Cardiac muscle cell (in vitro differentiated cells and primary cell): ENCODE measurements at regions not wholly inside any gene's neighbourhood (a gene's known extent, or its start where the extent isn't known, plus 50 kb on each side); places are given as distances from the start of the nearest gene placed in this dataset.

Source experiments
- DNase-seq, 2 donors: peaks; one replicate each; pipeline versions ENCODE4 v3.0.0 to v3.0.0-alpha.2; 2010 to 2017; ENCODE audit warnings: low read depth in 1 of 2, low spot score in 1 of 2
- H3K27ac ChIP-seq: fragments of 200-600 bp; sonication (generic); 2 replicates; pipeline ENCODE4 v1.5.1; 2016
- H3K27me3 ChIP-seq: fragments of 200-600 bp; sonication (generic); 2 replicates; pipeline ENCODE4 v1.6.0; 2016; ENCODE audit warnings: control low read depth
- H3K36me3 ChIP-seq: fragments of 200-600 bp; sonication (generic); 2 replicates; pipeline ENCODE4 v1.5.1; 2016; ENCODE audit warnings: control low read depth
- H3K4me1 ChIP-seq: fragments of 200-600 bp; sonication (generic); 2 replicates; pipeline ENCODE4 v1.8.1; 2017; ENCODE audit warnings: low read depth, mild to moderate bottlenecking, mixed run types
- H3K4me3 ChIP-seq: fragments of 200-600 bp; sonication (generic); 2 replicates; pipeline ENCODE4 v1.5.1; 2016; ENCODE audit warnings: mild to moderate bottlenecking
- H3K9me3 ChIP-seq: fragments of 200-600 bp; sonication (generic); 2 replicates; pipeline ENCODE4 v1.5.1; 2017; ENCODE audit warnings: low read depth, mild to moderate bottlenecking, control low read depth
- TF ChIP-seq, protein P1 (sequence below): IDR thresholded peaks from 2 replicates; pipeline ENCODE4 v1.5.1; 2012; ENCODE audit warnings: low read depth, mild to moderate bottlenecking, low read length

DNA sequence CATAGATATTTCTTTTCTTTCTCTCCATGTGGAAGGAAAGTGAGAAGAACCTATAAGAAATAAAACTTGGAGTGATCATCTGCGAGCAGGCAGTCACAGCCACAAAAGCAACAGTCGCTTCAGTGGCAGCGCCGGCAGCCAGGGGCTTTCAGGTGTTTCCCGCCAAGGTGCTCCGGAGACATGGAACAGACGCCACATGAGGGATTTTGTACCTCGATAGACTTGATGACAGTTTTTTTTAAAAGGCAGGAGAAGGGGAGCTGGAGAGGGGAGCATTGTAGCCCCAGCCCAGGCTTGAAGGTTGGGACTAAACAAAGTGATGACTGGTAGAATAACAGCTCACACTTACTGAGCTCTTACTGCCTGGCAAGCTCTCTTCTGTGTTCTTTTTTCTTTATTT is 471.4 kb upstream of the B3GAT1 start:
- no peaks in the 10 kb centered on the region for H3K9me3 ChIP-seq
- no peaks in the 10 kb centered on the region for H3K27me3 ChIP-seq
- TF ChIP-seq, protein P1, sequence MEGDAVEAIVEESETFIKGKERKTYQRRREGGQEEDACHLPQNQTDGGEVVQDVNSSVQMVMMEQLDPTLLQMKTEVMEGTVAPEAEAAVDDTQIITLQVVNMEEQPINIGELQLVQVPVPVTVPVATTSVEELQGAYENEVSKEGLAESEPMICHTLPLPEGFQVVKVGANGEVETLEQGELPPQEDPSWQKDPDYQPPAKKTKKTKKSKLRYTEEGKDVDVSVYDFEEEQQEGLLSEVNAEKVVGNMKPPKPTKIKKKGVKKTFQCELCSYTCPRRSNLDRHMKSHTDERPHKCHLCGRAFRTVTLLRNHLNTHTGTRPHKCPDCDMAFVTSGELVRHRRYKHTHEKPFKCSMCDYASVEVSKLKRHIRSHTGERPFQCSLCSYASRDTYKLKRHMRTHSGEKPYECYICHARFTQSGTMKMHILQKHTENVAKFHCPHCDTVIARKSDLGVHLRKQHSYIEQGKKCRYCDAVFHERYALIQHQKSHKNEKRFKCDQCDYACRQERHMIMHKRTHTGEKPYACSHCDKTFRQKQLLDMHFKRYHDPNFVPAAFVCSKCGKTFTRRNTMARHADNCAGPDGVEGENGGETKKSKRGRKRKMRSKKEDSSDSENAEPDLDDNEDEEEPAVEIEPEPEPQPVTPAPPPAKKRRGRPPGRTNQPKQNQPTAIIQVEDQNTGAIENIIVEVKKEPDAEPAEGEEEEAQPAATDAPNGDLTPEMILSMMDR, result no peak
- no peak overlapping the region for H3K4me3 ChIP-seq
- no peak overlapping the region for H3K27ac ChIP-seq
- no peak for DNase-seq
- no peaks in the 10 kb centered on the region for H3K4me1 ChIP-seq
- no peaks in the 10 kb centered on the region for H3K36me3 ChIP-seq

DNA sequence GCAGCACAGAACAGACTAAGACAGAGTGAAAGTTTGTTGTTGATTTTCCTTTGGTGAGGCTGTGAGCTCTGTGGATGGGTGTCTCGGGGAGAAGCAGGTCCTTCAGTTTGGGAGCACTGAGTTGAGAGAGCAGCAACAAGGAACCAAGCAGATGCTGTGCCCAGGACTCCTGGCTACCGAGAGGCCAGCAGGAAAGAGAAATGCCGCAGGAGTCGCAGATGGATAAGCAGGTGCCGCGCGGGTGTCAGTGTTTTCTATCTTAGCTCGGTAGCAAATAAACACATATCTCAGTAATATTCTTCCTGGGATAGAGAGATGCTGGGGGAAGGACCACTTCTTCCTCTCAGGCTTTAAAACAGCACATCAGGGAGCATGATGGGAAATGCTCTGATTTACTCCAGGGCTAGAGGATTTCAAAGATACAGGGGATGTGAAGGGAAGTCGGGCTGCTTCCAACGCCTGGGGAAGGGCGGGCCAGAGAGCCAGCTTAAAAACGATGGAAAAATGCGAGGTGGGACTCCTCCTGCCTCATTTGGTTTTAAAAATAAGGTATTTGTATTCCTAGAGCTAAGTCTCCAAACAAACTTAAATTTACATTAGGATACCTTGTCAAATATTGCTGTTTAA is 470.7 kb upstream of the B3GAT1 start:
- no peaks in the 10 kb centered on the region for H3K4me1 ChIP-seq
- no peaks in the 10 kb centered on the region for H3K9me3 ChIP-seq
- H3K36me3 ChIP-seq, result no peaks in the 10 kb centered on the region
- no peak overlapping the region for H3K4me3 ChIP-seq
- no peak overlapping the region for H3K27ac ChIP-seq
- DNase-seq, result no peak
- TF ChIP-seq, protein P1, result no peak
- no peaks in the 10 kb centered on the region for H3K27me3 ChIP-seq

DNA sequence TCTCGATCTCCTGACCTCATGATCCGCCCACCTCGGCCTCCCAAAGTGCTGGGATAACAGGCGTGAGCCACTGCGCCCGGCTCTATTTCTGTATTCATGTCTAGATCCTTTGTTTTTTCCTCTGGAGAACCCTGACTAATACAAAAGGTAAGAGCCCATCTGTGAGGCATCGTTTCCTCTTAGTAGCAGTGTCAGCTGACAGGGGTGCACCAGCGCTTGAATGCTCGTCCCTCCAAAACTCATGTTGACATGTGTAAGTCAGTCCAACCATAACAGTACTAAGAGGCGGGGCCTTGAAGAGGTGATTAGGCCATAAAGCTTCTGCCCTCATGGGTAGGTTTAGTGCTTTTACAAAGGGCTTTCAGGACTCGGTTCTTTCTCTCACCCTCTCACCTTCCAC is 470.1 kb upstream of the B3GAT1 start:
- H3K4me3 ChIP-seq, result no peak overlapping the region
- H3K4me1 ChIP-seq, result no peaks in the 10 kb centered on the region
- no peaks in the 10 kb centered on the region for H3K9me3 ChIP-seq
- H3K27ac ChIP-seq, result no peak overlapping the region
- TF ChIP-seq, protein P1, result no peak
- H3K27me3 ChIP-seq, result no peaks in the 10 kb centered on the region
- H3K36me3 ChIP-seq, result no peaks in the 10 kb centered on the region
- no peak for DNase-seq

DNA sequence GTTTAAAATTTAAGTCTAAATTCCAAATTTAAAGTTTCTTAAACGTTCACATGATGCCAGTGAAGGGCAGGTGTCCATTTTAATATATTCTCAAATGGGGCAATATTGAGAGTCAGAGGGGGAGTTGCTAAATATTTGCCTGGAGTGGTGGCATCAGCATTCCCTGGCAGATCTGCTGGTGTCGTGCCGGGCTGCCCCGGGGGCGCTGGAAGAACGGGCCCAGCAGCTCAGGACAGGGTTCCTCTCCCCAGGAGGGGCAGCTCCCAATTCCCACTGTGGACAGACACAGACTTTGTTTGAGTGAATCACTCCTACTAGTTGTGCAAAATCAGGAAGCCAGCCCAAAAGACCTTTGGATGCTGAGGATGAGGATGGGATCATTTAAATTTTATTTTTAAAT is 468.7 kb upstream of the B3GAT1 start:
- no peaks in the 10 kb centered on the region for H3K9me3 ChIP-seq
- no peaks in the 10 kb centered on the region for H3K27me3 ChIP-seq
- H3K4me3 ChIP-seq, result no peak overlapping the region
- TF ChIP-seq, protein P1, result no peak
- H3K4me1 ChIP-seq, result no peaks in the 10 kb centered on the region
- H3K27ac ChIP-seq, result no peak overlapping the region
- no peak for DNase-seq
- no peaks in the 10 kb centered on the region for H3K36me3 ChIP-seq

DNA sequence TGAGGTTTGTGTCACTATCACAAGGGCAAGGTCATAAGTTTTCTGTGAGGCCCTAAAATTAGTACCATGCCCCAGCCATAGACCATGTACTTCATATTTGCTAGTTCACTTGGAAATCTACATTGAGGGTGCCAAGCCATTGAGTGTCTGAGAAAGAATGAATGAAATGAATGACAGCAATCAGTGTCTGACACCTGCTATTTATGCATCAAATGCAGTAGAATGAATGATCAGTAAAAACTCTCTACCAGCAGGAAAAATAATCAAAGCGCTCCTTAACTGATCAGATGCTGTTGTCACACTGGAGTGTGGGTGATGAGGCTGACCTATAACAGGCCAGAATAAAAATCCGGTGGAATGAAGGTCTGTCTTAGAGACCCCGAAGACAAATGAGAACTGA is 467.9 kb upstream of the B3GAT1 start:
- no peak for DNase-seq
- Histone ChIP-seq H3K36me3 (no peaks in the 10 kb centered on the region), H3K4me1 (no peaks in the 10 kb centered on the region), H3K27me3 (no peaks in the 10 kb centered on the region), H3K27ac (no peak overlapping the region), H3K9me3 (no peaks in the 10 kb centered on the region), H3K4me3 (no peak overlapping the region)
- TF ChIP-seq, protein P1, result no peak
